GM23338 (cell line): ENCODE measurements at regions not wholly inside any gene's neighbourhood (a gene's known extent, or its start where the extent isn't known, plus 50 kb on each side); places are given as distances from the start of the nearest gene placed in this dataset.

Experiments used
- ATAC-seq: fragments of 200-7000 bp; cut with Tn5 transposase; 3 replicates; pipeline ENCODE4 v1.9.1; 2020
- DNase-seq: peaks from one replicate; pipeline ENCODE4 v3.0.0-alpha.2; 2015; ENCODE audit warnings: low spot score
- H2AFZ ChIP-seq: fragments of 200-600 bp; sonication (generic); 2 replicates; pipeline ENCODE4 v1.8.0; 2016; ENCODE audit warnings: antibody characterized with exemption, mild to moderate bottlenecking, moderate library complexity
- H3F3A ChIP-seq: fragments of 200-600 bp; sonication (generic); replicated peaks from 2 replicates; pipeline ENCODE4 v1.8.0; 2017; ENCODE audit warnings: antibody characterized with exemption, mixed run types, low read depth
- H3K27ac ChIP-seq: fragments of 200-600 bp; sonication (generic); 2 replicates; pipeline ENCODE4 v1.6.1; 2016; ENCODE audit warnings: low read depth
- H3K27me3 ChIP-seq: fragments of 200-600 bp; sonication (generic); 2 replicates; pipeline ENCODE4 v1.8.0; 2016; ENCODE audit warnings: mild to moderate bottlenecking, mixed run types, moderate library complexity; ENCODE audit not compliant: insufficient read depth
- H3K36me3 ChIP-seq: fragments of 200-600 bp; sonication (generic); 2 replicates; pipeline ENCODE4 v1.8.0; 2016; ENCODE audit warnings: mild to moderate bottlenecking; ENCODE audit not compliant: insufficient read depth
- H3K4me1 ChIP-seq: fragments of 200-600 bp; sonication (generic); 2 replicates; pipeline ENCODE4 v1.8.0; 2016; ENCODE audit warnings: mild to moderate bottlenecking, moderate library complexity; ENCODE audit not compliant: insufficient read depth
- H3K4me2 ChIP-seq: fragments of 200-600 bp; sonication (generic); 2 replicates; pipeline ENCODE4 v1.7.1; 2017; ENCODE audit warnings: mixed run types
- H3K4me3 ChIP-seq: fragments of 200-600 bp; sonication (generic); 2 replicates; pipeline ENCODE4 v1.6.1; 2016; ENCODE audit warnings: mixed run types
- H3K79me2 ChIP-seq: fragments of 200-600 bp; sonication (generic); replicated peaks from 2 replicates; pipeline ENCODE4 v1.8.0; 2017; ENCODE audit warnings: mild to moderate bottlenecking; ENCODE audit not compliant: insufficient read depth
- H3K9me2 ChIP-seq: fragments of 200-600 bp; sonication (generic); 2 replicates; pipeline ENCODE4 v1.8.0; 2017; ENCODE audit not compliant: insufficient read depth
- H4K20me1 ChIP-seq: fragments of 200-600 bp; sonication (generic); replicated peaks from 2 replicates; pipeline ENCODE4 v1.8.0; 2017; ENCODE audit warnings: mild to moderate bottlenecking; ENCODE audit not compliant: insufficient read depth
- H3K27ac Mint-ChIP-seq: 2 replicates; pipeline ENCODE4 v1.8.0; 2020; ENCODE audit warnings: inconsistent platforms, mild to moderate bottlenecking, moderate library complexity, mixed read lengths
- H3K27me3 Mint-ChIP-seq: 3 replicates; pipeline ENCODE4 v1.8.0; 2022; ENCODE audit warnings: low read depth, mild to moderate bottlenecking, moderate library complexity, mixed read lengths, inconsistent platforms; ENCODE audit not compliant: insufficient read depth, poor library complexity
- H3K36me3 Mint-ChIP-seq: 3 replicates; pipeline ENCODE4 v1.8.0; 2021; ENCODE audit warnings: low read depth, mild to moderate bottlenecking, inconsistent platforms, moderate library complexity, mixed read lengths
- H3K4me1 Mint-ChIP-seq: 3 replicates; pipeline ENCODE4 v1.8.0; 2020; ENCODE audit warnings: mild to moderate bottlenecking, inconsistent platforms, mixed read lengths
- H3K4me3 Mint-ChIP-seq: 3 replicates; pipeline ENCODE4 v1.8.0; 2021; ENCODE audit warnings: moderate library complexity, mild to moderate bottlenecking, inconsistent platforms, mixed read lengths
- H3K9me3 Mint-ChIP-seq: 3 replicates; pipeline ENCODE4 v1.8.0; 2020; ENCODE audit warnings: moderate library complexity, mild to moderate bottlenecking, inconsistent platforms, mixed read lengths
- CREB1 ChIP-seq: fragments of 250-450 bp; sonication (Bioruptor Pico); IDR thresholded peaks from 2 replicates; pipeline ENCODE4 v1.5.0; 2020; ENCODE audit warnings: low read depth, mild to moderate bottlenecking, moderate library complexity
- NANOG ChIP-seq: IDR thresholded peaks from 2 replicates; pipeline ENCODE4 v1.6.1; 2016; ENCODE audit warnings: antibody characterized with exemption, borderline replicate concordance
- POLR2AphosphoS5 ChIP-seq: IDR thresholded peaks from 2 replicates; pipeline ENCODE4 v1.6.1; 2016; ENCODE audit warnings: antibody characterized with exemption, low read depth
- REST ChIP-seq: IDR thresholded peaks from one replicate; pipeline ENCODE4 v1.6.1; 2018; ENCODE audit warnings: antibody characterized with exemption; ENCODE audit not compliant: unreplicated experiment
- ZNF462 ChIP-seq: fragments of 250-450 bp; sonication (Bioruptor Pico); IDR thresholded peaks from 2 replicates; pipeline ENCODE4 v1.5.0; 2020; ENCODE audit warnings: mild to moderate bottlenecking, moderate library complexity

- TF ChIP-seq ZNF462 (CRISPR knock-in tag) (no peak), NANOG (no peak), POLR2AphosphoS5 (no peak), REST (no peak)
Measured at GRCh38 chr18:22745966-22746365, 187.2 kb upstream of the RBBP8 start (continued).

- H3K9me2 ChIP-seq: peaks cover 8% of the 10 kb centered on the region; the same call in 1 of the 2 replicates
- no peaks in the 10 kb centered on the region for H3K36me3 Mint-ChIP-seq
- TF ChIP-seq CREB1 (no peak), POLR2AphosphoS5 (no peak), ZNF462 (CRISPR knock-in tag) (no peak)
Measured at GRCh38 chr18:22752014-22752413, 181.1 kb upstream of the RBBP8 start.

More at GRCh38 chr18:22752014-22752413, 181.1 kb upstream of the RBBP8 start:
- peaks cover 5% of the 10 kb centered on the region for H3K27me3 Mint-ChIP-seq
- H3K27ac Mint-ChIP-seq: no peak overlapping the region
- H3K9me3 Mint-ChIP-seq: peaks cover 7% of the 10 kb centered on the region
- Histone ChIP-seq H3K27me3 (no peaks in the 10 kb centered on the region), H3K4me1 (peaks cover 4% of the 10 kb centered on the region; the same call in 1 of the 2 replicates), H3K4me3 (no peak overlapping the region), H3K79me2 (no peaks in the 10 kb centered on the region), H3F3A (no peaks in the 10 kb centered on the region), H3K4me2 (no peak overlapping the region), H4K20me1 (no peaks in the 10 kb centered on the region), H3K36me3 (no peaks in the 10 kb centered on the region), H2AFZ (no peak overlapping the region), H3K27ac (no peak overlapping the region)
- no peak for DNase-seq
- no peaks in the 10 kb centered on the region for H3K4me1 Mint-ChIP-seq
- H3K4me3 Mint-ChIP-seq: no peak overlapping the region
- ATAC-seq: no peak
